ENCODE measurements at regions not wholly inside any gene's neighbourhood (a gene's known extent, or its start where the extent isn't known, plus 50 kb on each side); places are given as distances from the start of the nearest gene placed in this dataset.

- no peaks in the 10 kb centered on the region for H3K36me3 ChIP-seq (ENCODE audit: insufficient read depth, low read length, poor library complexity, severe bottlenecking)
- DNase-seq (ENCODE audit: low spot score), result no peak
- H3K27ac ChIP-seq (ENCODE audit: low read depth, low read length, poor library complexity, severe bottlenecking), result no peak overlapping the region
- CTCF ChIA-PET, result no interaction called here
- POLR2A ChIA-PET (ENCODE audit: low non-redundant PET), result no interaction called here
- H3K4me1 ChIP-seq (ENCODE audit: insufficient read depth, low read length, poor library complexity, severe bottlenecking), result no peaks in the 10 kb centered on the region
- no peak for TF ChIP-seq EZH2 (IDR thresholded peaks at IDR 0.05; ENCODE audit: borderline replicate concordance, low read depth, low read length, poor library complexity, severe bottlenecking)
- TF ChIP-seq, protein P1, sequence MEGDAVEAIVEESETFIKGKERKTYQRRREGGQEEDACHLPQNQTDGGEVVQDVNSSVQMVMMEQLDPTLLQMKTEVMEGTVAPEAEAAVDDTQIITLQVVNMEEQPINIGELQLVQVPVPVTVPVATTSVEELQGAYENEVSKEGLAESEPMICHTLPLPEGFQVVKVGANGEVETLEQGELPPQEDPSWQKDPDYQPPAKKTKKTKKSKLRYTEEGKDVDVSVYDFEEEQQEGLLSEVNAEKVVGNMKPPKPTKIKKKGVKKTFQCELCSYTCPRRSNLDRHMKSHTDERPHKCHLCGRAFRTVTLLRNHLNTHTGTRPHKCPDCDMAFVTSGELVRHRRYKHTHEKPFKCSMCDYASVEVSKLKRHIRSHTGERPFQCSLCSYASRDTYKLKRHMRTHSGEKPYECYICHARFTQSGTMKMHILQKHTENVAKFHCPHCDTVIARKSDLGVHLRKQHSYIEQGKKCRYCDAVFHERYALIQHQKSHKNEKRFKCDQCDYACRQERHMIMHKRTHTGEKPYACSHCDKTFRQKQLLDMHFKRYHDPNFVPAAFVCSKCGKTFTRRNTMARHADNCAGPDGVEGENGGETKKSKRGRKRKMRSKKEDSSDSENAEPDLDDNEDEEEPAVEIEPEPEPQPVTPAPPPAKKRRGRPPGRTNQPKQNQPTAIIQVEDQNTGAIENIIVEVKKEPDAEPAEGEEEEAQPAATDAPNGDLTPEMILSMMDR (conservative IDR thresholded peaks at IDR 0.05; ENCODE audit: low read depth, low read length), result no peak
- intact Hi-C loops (cut with micrococcal nuclease; ENCODE audit: unreplicated experiment), result no loop called here
- no peak overlapping the region for H3K4me3 ChIP-seq (ENCODE audit: low read depth, low read length, poor library complexity, severe bottlenecking)
- no peaks in the 10 kb centered on the region for H3K9me3 ChIP-seq (ENCODE audit: low read depth, low read length, poor library complexity, severe bottlenecking)
- H3K27me3 ChIP-seq (replicated peaks; ENCODE audit: insufficient read depth, low read depth, low read length, poor library complexity), result no peaks in the 10 kb centered on the region
- BruUV-seq (replicated peaks), result no TSS peak
Observed at GRCh38 chr9:89883401-89884341, 278.9 kb downstream of the GADD45G start.

- no peaks in the 10 kb centered on the region for H3K9me3 ChIP-seq (ENCODE audit: low read depth, low read length, poor library complexity, severe bottlenecking)
- no peak overlapping the region for H3K27ac ChIP-seq (ENCODE audit: low read depth, low read length, poor library complexity, severe bottlenecking)
- H3K4me3 ChIP-seq (ENCODE audit: low read depth, low read length, poor library complexity, severe bottlenecking), result no peak overlapping the region
- CTCF ChIA-PET, result no interaction called here
- no peaks in the 10 kb centered on the region for H3K4me1 ChIP-seq (ENCODE audit: insufficient read depth, low read length, poor library complexity, severe bottlenecking)
- intact Hi-C loops (cut with micrococcal nuclease; ENCODE audit: unreplicated experiment), result no loop called here
- no peaks in the 10 kb centered on the region for H3K36me3 ChIP-seq (ENCODE audit: insufficient read depth, low read length, poor library complexity, severe bottlenecking)
- no TSS peak for BruUV-seq (replicated peaks)
- DNase-seq (ENCODE audit: low spot score), result no peak
- POLR2A ChIA-PET (ENCODE audit: low non-redundant PET), result no interaction called here
- H3K27me3 ChIP-seq (replicated peaks; ENCODE audit: insufficient read depth, low read depth, low read length, poor library complexity), result no peaks in the 10 kb centered on the region
- TF ChIP-seq, protein P1 (conservative IDR thresholded peaks at IDR 0.05; ENCODE audit: low read depth, low read length), result no peak
- TF ChIP-seq EZH2 (IDR thresholded peaks at IDR 0.05; ENCODE audit: borderline replicate concordance, low read depth, low read length, poor library complexity, severe bottlenecking), result no peak
Observed at GRCh38 chr9:89884356-89885083, 279.7 kb downstream of the GADD45G start.

DNA sequence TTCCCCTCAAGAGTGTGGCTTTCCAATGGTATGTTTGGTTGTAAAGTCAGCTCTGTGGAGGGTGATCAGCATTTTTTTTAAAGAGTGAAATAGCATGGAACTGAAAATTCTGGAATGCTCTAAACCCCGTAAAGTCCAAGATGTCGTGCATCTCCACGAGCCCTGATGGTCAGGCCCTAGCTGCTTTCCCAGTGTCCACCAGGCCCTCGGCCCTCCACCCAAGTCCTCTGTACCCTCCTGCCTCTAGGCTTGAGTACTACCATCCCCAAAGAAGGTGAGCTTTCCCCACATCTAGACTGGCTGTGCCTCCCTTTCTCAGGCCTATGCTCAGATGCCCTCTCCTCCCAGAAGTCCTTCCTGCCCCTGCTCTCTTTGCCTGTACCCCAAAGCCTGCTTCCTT, 280.3 kb downstream of the GADD45G start:
- no peaks in the 10 kb centered on the region for H3K4me1 ChIP-seq (ENCODE audit: insufficient read depth, low read length, poor library complexity, severe bottlenecking)
- BruUV-seq (replicated peaks), result no TSS peak
- POLR2A ChIA-PET (ENCODE audit: low non-redundant PET), result no interaction called here
- intact Hi-C loops (cut with micrococcal nuclease; ENCODE audit: unreplicated experiment), result no loop called here
- no peaks in the 10 kb centered on the region for H3K9me3 ChIP-seq (ENCODE audit: low read depth, low read length, poor library complexity, severe bottlenecking)
- no peak overlapping the region for H3K27ac ChIP-seq (ENCODE audit: low read depth, low read length, poor library complexity, severe bottlenecking)
- DNase-seq (ENCODE audit: low spot score), result no peak
- no peak overlapping the region for H3K4me3 ChIP-seq (ENCODE audit: low read depth, low read length, poor library complexity, severe bottlenecking)
- no peaks in the 10 kb centered on the region for H3K27me3 ChIP-seq (replicated peaks; ENCODE audit: insufficient read depth, low read depth, low read length, poor library complexity)
- CTCF ChIA-PET, result no interaction called here
- TF ChIP-seq EZH2 (IDR thresholded peaks at IDR 0.05; ENCODE audit: borderline replicate concordance, low read depth, low read length, poor library complexity, severe bottlenecking), result no peak
- TF ChIP-seq, protein P1 (conservative IDR thresholded peaks at IDR 0.05; ENCODE audit: low read depth, low read length), result no peak
- no peaks in the 10 kb centered on the region for H3K36me3 ChIP-seq (ENCODE audit: insufficient read depth, low read length, poor library complexity, severe bottlenecking)
